ENCODE measurements at regions not wholly inside any gene's neighbourhood (a gene's known extent, or its start where the extent isn't known, plus 50 kb on each side); places are given as distances from the start of the nearest gene placed in this dataset.

- no peak for TF ChIP-seq EZH2 (IDR thresholded peaks at IDR 0.05; ENCODE audit: borderline replicate concordance, control insufficient read depth, low read depth, low read length)
- peak; percentile 86 for TF ChIP-seq SKIL (IDR thresholded peaks at IDR 0.05; ENCODE audit: low read depth, poor library complexity, severe bottlenecking)
- TF ChIP-seq IKZF2 (IDR thresholded peaks at IDR 0.05), result peak; percentile 53 to 68; a peak in 2 of 4 replicates
- TF ChIP-seq BCL3 (IDR thresholded peaks at IDR 0.05; ENCODE audit: borderline replicate concordance, insufficient read depth, low read depth, low read length, poor library complexity, severe bottlenecking), result no peak
- no peak for TF ChIP-seq KAT2A (conservative IDR thresholded peaks at IDR 0.05; ENCODE audit: control insufficient read depth, low read depth, low read length)
- no peak for TF ChIP-seq EGR1 (IDR thresholded peaks at IDR 0.05; ENCODE audit: borderline replicate concordance in 1 of 2, low read depth in 2 of 2, low read length in 2 of 2)
- TF ChIP-seq TCF12 (IDR thresholded peaks at IDR 0.05; ENCODE audit: low read depth, low read length), result no peak
- TF ChIP-seq IKZF1 (conservative IDR thresholded peaks at IDR 0.05), result peak; percentile 64
- TF ChIP-seq E2F4 (IDR thresholded peaks at IDR 0.05; ENCODE audit: low read depth, low read length), result no peak
- no peak for TF ChIP-seq ZZZ3 (IDR thresholded peaks at IDR 0.05; ENCODE audit: control insufficient read depth, insufficient read length, low read depth)
- no peak for TF ChIP-seq MYC (IDR thresholded peaks at IDR 0.05; ENCODE audit: insufficient read depth, insufficient read length, insufficient replicate concordance, low read length, severe bottlenecking)
- peak; percentile 66; the same call in 1 of the 2 replicates for TF ChIP-seq ZNF217 (IDR thresholded peaks at IDR 0.05)
- TF ChIP-seq ATF3 (IDR thresholded peaks at IDR 0.05; ENCODE audit: borderline replicate concordance, extremely low read depth, low read depth, low read length), result no peak
- TF ChIP-seq MEF2A (IDR thresholded peaks at IDR 0.05; ENCODE audit: insufficient read depth, low read depth, low read length), result peak; percentile 30; the same call in 1 of the 2 replicates
- TF ChIP-seq MYB (IDR thresholded peaks at IDR 0.05; ENCODE audit: borderline replicate concordance, low read depth, low read length), result no peak
- TF ChIP-seq LARP7 (IDR thresholded peaks at IDR 0.05), result no peak
- TF ChIP-seq ELK1 (IDR thresholded peaks at IDR 0.05; ENCODE audit: low read depth, low read length), result no peak
- TF ChIP-seq MXI1 (IDR thresholded peaks at IDR 0.05; ENCODE audit: low read depth, low read length), result peak; percentile 52; the same call in 1 of the 2 replicates
- TF ChIP-seq CBFB (IDR thresholded peaks at IDR 0.05; ENCODE audit: low read depth), result no peak
- TF ChIP-seq BMI1 (IDR thresholded peaks at IDR 0.05; ENCODE audit: borderline replicate concordance), result peak; percentile 74
- TF ChIP-seq MLLT1 (IDR thresholded peaks at IDR 0.05), result 0 out of 2 replicates have a peak, but pooled peaks have one; percentile 20
Observed at GRCh38 chr2:136325844-136326331, 207.9 kb upstream of the CXCR4 start (continued).

Data from GM12878 (cell line).